ENCODE measurements at regions not wholly inside any gene's neighbourhood (a gene's known extent, or its start where the extent isn't known, plus 50 kb on each side); places are given as distances from the start of the nearest gene placed in this dataset.
"Not testable (repeated sequence)": the region's sequence is repeated elsewhere in the genome, so short reads cannot be mapped to it uniquely, and the experiment has no call there.

GRCh38 chr6:9831783-9832182 is 583.1 kb downstream of the TFAP2A start:
- DNase-seq (ENCODE audit: low spot score): no peak

DNA sequence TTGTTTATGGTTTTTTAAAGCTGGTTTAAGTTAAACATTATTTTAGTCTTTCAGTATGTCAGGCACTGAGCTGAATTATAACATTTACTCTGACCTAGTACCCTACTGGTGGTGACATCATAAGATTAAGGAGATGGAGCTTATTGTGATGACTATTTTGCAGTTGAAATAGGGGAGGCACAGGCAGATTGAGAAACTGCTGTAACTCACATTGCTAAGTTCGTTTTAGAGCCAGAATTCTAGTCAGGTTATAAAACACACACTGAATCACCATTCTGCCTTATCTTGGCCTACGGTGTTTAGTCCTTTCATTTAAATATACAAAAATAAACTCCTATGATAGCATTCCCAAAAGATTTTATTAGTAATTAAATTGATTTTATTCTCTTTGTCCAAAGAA is 584.1 kb downstream of the TFAP2A start:
- no peak for DNase-seq (ENCODE audit: low spot score)

- DNase-seq (ENCODE audit: low spot score): no peak
Measured at GRCh38 chr6:9825526-9825925, 589.3 kb downstream of the TFAP2A start.

DNA sequence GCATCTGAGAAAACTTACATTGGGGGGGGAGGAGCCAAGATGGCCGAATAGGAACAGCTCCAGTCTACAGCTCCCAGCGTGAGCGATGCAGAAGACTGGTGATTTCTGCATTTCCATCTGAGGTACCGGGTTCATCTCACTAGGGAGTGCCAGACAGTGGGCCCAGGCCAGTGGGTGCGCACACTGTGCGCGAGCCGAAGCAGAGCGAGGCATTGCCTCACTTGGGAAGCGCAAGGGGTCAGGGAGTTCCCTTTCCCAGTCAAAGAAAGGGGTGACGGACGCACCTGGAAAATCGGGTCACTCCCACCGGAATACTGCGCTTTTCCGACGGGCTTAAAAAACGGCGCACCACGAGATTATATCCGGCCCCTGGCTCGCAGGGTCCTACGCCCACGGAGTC is 604.1 kb downstream of the TFAP2A start:
- DNase-seq (ENCODE audit: low spot score): not testable (repeated sequence)

DNA sequence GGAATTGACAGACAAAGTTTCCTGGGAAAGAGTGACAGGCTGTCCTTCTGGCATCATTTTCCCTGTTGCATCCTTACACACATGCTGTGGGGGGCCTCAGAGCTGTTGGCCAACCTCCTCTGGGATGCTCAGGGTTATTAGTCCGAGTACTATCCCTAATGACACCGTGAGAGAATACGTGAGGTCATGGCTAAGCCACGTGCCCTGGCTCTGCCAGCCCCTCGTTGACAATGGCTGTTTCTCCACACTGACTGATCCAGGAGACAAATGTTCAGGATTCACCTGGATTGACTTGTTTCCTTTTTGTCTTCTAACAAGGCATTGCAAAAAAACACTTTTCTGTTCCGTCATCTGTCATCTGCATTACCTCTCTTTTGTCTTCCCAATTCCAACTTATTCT is 604.6 kb downstream of the TFAP2A start:
- DNase-seq (ENCODE audit: low spot score): no peak

- DNase-seq (ENCODE audit: low spot score): no peak
Measured at GRCh38 chr6:9806195-9806594, 608.7 kb downstream of the TFAP2A start.

DNA sequence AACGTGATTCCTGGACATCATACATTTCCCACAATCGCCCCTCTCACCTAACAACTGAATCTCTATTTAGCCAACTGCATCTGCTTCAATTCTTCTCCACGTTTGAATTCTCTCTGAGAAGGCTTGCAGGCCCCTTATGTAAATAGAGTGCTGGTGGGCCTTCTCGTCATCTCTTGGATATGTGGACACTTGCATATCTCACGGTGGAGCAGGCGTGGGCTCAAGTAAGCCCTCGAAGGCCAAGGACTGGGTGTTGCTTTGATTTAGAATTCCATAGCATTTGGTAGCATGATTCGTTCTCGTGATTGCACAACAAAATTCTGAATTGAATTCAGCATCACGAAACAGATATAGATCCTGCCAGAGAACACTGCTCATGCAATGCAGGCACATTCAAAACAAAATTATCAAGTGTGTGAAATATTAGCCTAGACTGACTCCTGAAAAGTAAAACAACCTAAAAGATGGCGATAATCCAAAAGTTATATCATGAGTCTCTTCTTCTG is 613.6 kb downstream of the TFAP2A start:
- DNase-seq (ENCODE audit: low spot score): no peak

GRCh38 chr6:9799582-9799981 is 615.3 kb downstream of the TFAP2A start:
- no peak for DNase-seq (ENCODE audit: low spot score)

- DNase-seq (ENCODE audit: low spot score): no peak
Measured at GRCh38 chr6:9796827-9797226, 618.0 kb downstream of the TFAP2A start.

DNA sequence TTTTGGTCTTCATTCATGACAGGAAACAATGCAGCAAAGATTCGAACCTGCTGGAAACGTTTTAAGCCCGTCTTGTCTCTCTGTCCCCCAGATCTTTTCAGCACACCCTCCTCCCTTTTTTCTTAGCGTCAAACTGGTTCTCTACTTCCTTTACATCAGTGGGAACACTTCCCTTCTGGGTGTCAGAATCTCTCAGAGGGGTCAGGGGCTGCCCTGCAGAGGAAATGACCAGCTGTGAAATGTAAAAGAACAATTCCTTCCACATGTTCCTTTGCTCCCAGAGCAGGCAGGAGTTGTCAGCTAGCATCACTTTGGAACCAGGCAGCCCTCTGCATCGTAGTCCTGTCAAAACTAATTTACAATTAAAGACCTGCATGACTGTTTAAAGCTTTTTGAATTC is 619.0 kb downstream of the TFAP2A start:
- DNase-seq (ENCODE audit: low spot score): no peak

DNA sequence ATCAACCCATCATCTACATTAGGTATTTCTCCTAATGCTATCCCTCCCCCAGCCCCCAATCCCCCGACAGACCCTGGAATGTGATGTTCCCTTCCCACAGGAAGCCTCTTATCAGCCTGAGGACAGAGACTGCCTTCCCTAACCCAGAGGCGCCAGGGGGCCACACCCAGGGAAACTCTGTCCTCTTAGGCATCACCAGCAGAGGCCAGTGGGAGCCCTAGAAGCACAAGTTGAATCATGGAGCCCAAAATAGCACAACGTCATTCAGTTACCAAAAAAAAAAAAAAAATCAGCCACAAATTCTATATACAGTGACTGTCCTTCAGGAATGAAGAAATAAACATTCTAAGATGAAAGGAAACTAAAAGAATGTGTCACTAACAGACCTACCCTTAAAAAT is 625.7 kb downstream of the TFAP2A start:
- DNase-seq (ENCODE audit: low spot score): peak; percentile 71

- DNase-seq (ENCODE audit: low spot score): no peak
Measured at GRCh38 chr6:9784786-9785185, 630.1 kb downstream of the TFAP2A start.

DNA sequence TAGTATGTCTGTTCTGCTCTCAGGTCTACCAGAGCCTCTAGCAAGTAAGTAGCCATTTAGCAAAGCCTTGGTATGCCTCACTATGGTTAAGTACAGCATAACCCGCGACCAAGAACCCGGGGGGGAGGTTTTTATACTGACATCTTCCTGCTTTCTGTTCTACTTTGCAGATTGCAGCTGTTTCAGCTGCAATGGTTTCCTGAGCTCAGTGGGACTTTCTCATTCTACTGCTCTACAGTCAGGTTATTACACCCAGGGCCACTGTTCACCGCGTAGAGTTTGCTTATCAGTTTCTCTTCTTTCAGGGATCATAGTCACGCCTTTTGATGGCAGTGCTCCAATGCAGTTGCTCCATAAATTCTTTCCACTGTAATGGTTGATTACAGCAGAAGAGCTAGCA is 631.3 kb downstream of the TFAP2A start:
- DNase-seq (ENCODE audit: low spot score): peak; percentile 6

- peak; percentile 94 for DNase-seq (ENCODE audit: low spot score)
Measured at GRCh38 chr6:9766240-9766915, 648.5 kb downstream of the TFAP2A start.

DNA sequence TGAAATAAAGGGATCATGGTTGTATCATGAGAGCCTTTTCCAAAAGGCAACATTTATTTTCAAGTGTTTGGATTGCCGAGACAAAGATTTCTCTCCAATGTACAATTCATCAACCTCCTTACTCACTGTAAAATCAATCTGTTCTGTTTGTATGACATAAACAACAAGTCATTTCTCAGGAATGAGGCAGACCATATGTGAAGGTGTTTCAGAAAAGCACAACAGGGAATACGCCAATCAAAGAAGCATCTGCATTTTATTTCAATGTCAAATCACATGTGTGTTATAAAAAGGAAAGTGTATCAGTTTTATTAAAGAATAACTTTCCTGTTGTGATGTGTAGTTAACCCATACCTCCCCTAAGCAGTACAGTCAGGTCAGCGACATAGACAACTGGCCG is 653.7 kb downstream of the TFAP2A start:
- no peak for DNase-seq (ENCODE audit: low spot score)

DNA sequence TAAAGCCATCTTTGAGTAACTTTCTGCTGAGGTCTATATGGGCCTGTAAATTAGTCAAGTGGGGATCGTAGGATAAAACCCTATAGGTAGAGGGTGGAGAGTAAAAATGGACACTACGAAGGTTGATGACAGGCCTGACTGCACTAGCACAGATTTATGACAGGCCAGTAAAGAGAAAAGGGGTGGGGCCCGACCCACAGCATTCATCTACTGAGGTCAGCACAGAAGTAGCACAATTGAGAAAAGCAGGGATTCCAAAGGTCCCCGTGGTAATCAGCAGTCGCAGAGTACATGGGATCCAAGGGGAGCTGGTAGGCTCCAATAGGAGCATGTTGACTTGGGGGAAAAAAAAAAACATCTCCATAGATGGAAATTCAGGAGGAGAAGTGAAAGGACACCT is 660.4 kb downstream of the TFAP2A start:
- no peak for DNase-seq (ENCODE audit: low spot score)

DNA sequence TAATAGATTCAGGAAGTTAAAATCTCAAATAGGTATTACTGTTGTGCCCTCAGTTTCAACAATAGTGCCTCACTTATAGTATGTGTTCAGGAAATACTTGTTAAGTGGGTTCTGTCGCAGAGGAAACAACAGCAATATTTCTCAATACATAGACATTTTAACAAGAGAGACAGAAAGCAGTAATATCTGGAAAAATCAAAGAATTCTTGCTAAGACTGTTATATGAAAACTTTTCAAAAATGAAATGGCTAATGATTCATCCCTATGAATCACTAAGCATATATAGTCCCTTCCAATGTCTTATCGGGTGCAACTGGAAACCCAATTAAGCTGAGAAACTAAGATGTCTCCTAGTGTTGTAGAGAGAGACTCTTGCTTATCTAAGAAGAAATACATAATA is 668.9 kb downstream of the TFAP2A start:
- no peak for DNase-seq (ENCODE audit: low spot score)

- peak; percentile 7 for DNase-seq (ENCODE audit: low spot score)
Measured at GRCh38 chr6:9745476-9745875, 669.4 kb downstream of the TFAP2A start.

DNA sequence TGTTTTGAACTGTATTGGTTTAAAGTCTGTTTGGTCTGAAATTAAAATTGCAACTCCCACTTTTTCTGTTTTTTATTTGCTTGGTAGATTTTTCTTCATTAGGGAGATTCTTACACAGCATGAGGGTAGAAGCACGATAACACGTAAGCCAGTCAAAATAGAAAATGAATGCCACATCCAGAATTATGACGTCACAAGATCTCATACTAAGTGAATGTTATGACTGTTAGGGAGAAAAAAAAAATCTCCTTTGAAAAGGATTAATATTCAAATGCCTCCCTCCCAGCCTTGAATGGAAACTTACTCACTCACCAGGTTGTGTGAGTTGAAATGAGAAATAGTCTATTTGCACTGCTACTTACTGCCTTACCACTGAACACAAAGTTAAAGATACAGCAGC is 670.8 kb downstream of the TFAP2A start:
- DNase-seq (ENCODE audit: low spot score): no peak

DNA sequence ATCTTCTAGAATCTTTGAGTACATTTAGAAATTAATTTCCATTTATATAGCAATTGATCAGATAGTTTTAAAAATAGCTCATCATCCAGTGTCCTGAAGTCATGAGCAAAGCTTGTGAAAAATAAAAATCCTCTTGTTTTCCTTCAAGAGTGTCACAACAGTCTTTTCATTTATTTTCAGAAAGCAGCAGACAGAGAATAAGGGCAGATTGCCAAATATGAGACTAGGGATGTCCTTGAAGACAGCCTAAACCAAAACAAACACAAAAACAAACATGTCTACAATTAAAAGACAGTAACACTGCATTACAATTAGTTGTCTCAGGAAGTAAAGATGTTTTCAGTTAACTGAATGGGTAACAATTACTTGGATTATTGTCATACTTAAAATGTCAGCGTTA is 682.8 kb downstream of the TFAP2A start:
- no peak for DNase-seq (ENCODE audit: low spot score)

DNA sequence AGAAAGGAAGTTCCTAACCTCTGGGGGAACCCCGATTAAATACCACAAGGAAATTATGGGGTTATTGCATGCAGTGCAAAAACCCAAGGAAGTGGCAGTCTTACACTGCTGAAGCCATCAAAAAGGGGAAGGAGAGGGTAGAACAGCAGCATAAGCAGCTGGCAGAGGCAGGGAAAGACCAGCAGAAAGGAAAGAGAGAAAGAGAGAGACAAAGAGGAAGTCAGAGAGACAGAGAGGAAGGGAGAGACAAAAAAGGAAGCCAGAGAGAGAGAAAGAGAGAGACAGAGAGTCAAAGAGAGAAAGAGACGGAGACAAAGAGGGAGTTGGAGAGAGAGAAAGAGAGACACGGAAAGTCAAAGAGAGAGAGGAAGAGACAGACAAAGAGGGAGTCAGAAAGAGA is 689.1 kb downstream of the TFAP2A start:
- DNase-seq (ENCODE audit: low spot score): not testable (repeated sequence)

DNA sequence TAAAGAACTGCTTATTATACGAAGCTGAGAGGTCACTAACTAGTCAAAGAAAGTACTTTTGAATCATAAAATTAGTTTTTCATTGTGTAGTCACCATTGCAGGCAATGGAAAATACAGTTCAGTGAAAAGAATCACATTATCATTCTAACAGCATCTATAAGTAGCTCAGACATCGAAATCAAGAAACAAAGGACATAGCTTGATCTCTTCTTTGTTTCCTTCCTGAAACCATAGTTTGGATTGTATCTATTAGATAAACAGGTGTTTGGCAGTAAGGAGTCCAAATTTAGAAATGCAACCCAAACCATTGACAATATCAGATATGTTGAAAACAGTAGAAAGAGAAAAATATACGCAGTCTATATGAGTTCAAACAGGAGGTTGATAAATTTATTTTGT is 697.3 kb downstream of the TFAP2A start:
- DNase-seq (ENCODE audit: low spot score): no peak

GRCh38 chr6:9711365-9711764 is 703.5 kb downstream of the TFAP2A start:
- DNase-seq (ENCODE audit: low spot score): no peak

- DNase-seq (ENCODE audit: low spot score): no peak
Measured at GRCh38 chr6:9710574-9710973, 704.3 kb downstream of the TFAP2A start.

All from A172 (cell line).